Astrocyte (in vitro differentiated cells and primary cell): ENCODE measurements at regions not wholly inside any gene's neighbourhood (a gene's known extent, or its start where the extent isn't known, plus 50 kb on each side); places are given as distances from the start of the nearest gene placed in this dataset.

Experiments used
- EZH2 ChIP-seq: IDR thresholded peaks from 2 replicates; pipeline ENCODE4 v1.6.1; 2012; ENCODE audit warnings: mild to moderate bottlenecking, low read length, inconsistent platforms; ENCODE audit not compliant: insufficient read depth
- TF ChIP-seq, protein P1 (sequence below): IDR thresholded peaks from 2 replicates; pipeline ENCODE4 v1.5.1; 2011; ENCODE audit warnings: low read depth, mild to moderate bottlenecking, inconsistent platforms, low read length, moderate library complexity; ENCODE audit not compliant: insufficient read depth

DNA sequence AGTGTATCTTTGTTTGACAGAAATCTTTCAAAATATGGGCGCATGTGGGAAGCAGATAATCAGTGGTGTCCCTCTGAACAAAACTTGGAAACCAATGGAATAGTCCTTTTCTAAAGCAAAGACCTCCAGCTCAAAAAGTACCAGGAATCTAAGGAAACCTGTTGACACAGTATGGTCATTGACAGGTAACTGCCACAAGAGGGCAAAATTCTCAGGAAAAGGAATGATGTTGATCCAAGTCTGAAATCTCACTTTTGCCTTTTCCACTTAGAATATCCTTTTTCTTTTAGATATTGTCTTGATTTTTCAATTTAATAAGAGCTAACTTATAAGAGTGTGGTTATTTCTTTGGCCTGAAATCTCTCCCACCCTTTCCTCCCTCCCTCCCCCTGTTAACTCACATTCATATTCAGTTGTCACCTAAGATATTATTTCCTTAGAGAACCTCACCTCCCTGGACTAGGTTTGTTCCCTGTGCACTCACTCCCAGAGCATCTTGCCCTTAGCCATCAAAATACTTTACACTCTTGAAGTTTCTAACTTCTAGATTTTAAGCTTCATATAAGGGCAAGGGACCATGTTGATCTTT, 59.0 kb upstream of the BARX1 start:
- TF ChIP-seq, protein P1, sequence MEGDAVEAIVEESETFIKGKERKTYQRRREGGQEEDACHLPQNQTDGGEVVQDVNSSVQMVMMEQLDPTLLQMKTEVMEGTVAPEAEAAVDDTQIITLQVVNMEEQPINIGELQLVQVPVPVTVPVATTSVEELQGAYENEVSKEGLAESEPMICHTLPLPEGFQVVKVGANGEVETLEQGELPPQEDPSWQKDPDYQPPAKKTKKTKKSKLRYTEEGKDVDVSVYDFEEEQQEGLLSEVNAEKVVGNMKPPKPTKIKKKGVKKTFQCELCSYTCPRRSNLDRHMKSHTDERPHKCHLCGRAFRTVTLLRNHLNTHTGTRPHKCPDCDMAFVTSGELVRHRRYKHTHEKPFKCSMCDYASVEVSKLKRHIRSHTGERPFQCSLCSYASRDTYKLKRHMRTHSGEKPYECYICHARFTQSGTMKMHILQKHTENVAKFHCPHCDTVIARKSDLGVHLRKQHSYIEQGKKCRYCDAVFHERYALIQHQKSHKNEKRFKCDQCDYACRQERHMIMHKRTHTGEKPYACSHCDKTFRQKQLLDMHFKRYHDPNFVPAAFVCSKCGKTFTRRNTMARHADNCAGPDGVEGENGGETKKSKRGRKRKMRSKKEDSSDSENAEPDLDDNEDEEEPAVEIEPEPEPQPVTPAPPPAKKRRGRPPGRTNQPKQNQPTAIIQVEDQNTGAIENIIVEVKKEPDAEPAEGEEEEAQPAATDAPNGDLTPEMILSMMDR: peak; percentile 63
- TF ChIP-seq EZH2: no peak
